HG03354 (cell line): ENCODE measurements at regions not wholly inside any gene's neighbourhood (a gene's known extent, or its start where the extent isn't known, plus 50 kb on each side); places are given as distances from the start of the nearest gene placed in this dataset.
"Not testable (repeated sequence)": the region's sequence is repeated elsewhere in the genome, so short reads cannot be mapped to it uniquely, and the experiment has no call there.

ENCODE experiments used
- ATAC-seq: cut with Tn5 transposase; IDR thresholded peaks from one replicate; pipeline ENCODE4 v1.9.1; 2021; ENCODE audit warnings: mild to moderate bottlenecking; ENCODE audit not compliant: unreplicated experiment, poor library complexity, severe bottlenecking

- no peak for ATAC-seq
Measured at GRCh38 chr7:122248472-122248871, 56.1 kb downstream of the FEZF1 start.

- not testable (repeated sequence) for ATAC-seq
Measured at GRCh38 chr7:122238729-122239128, 65.8 kb downstream of the FEZF1 start.

GRCh38 chr7:122238297-122238696 lies 66.3 kb downstream of the FEZF1 start:
- ATAC-seq = not testable (repeated sequence)

GRCh38 chr7:122225874-122226273 lies 78.7 kb downstream of the FEZF1 start:
- ATAC-seq = no peak

- peak; percentile 58 for ATAC-seq
Measured at GRCh38 chr7:122219253-122219865, 75.3 kb upstream of the AASS start.

GRCh38 chr7:122217125-122217524 lies 73.1 kb upstream of the AASS start:
- no peak for ATAC-seq

GRCh38 chr7:122212754-122213153 lies 68.7 kb upstream of the AASS start:
- ATAC-seq = no peak

GRCh38 chr7:122211362-122211761 lies 67.3 kb upstream of the AASS start:
- no peak for ATAC-seq

GRCh38 chr7:122206985-122207384 lies 62.9 kb upstream of the AASS start:
- ATAC-seq = no peak

GRCh38 chr7:122203814-122204213 lies 59.8 kb upstream of the AASS start:
- ATAC-seq = no peak

GRCh38 chr7:122200888-122201287 lies 56.8 kb upstream of the AASS start:
- no peak for ATAC-seq

- ATAC-seq = no peak
Measured at GRCh38 chr7:122199171-122199570, 55.1 kb upstream of the AASS start.

- ATAC-seq = no peak
Measured at GRCh38 chr7:122198581-122198980, 54.5 kb upstream of the AASS start.
